Upper lobe of left lung (tissue), 6 donors: ENCODE measurements at regions not wholly inside any gene's neighbourhood (a gene's known extent, or its start where the extent isn't known, plus 50 kb on each side); places are given as distances from the start of the nearest gene placed in this dataset.

Experiments used
- ATAC-seq, 2 donors: fragments of 200-7000 bp; cut with Tn5 transposase; one replicate each; pipeline ENCODE4 v1.9.1; 2022; ENCODE audit warnings: mild to moderate bottlenecking in 2 of 2, moderate library complexity in 2 of 2; ENCODE audit not compliant: low FRiP score in 2 of 2
- DNase-seq, 2 donors: peaks; one replicate each; pipeline ENCODE4 v3.0.0-alpha.2; 2019 to 2020
- H3K27ac ChIP-seq, 4 donors: fragments of 200-600 bp; sonication (generic); one replicate each; pipeline ENCODE4 v1.5.1; 2016 to 2019
- H3K27me3 ChIP-seq, 4 donors: fragments of 200-600 bp; sonication (generic); one replicate each; pipeline ENCODE4 v1.5.1; 2017 to 2019
- H3K36me3 ChIP-seq, 4 donors: fragments of 200-600 bp; sonication (generic); one replicate each; pipeline ENCODE4 v1.5.1; 2016 to 2019
- H3K4me1 ChIP-seq, 4 donors: fragments of 200-600 bp; sonication (generic); one replicate each; pipeline ENCODE4 v1.5.1; 2018 to 2019
- H3K4me3 ChIP-seq, 4 donors: fragments of 200-600 bp; sonication (generic); one replicate each; pipeline ENCODE4 v1.5.1; 2017 to 2019; ENCODE audit warnings: mild to moderate bottlenecking in 2 of 4, moderate library complexity in 1 of 4
- H3K9me3 ChIP-seq, 4 donors: fragments of 200-600 bp; sonication (generic); one replicate each; pipeline ENCODE4 v1.5.1; 2018 to 2019
- CTCF ChIP-seq, 6 experiments: fragments of 450-650 bp in 4 of 6; fragments of 200-600 bp in 2 of 6; sonication (generic) in 2 of 6; IDR thresholded peaks; one replicate each; pipeline ENCODE4 v1.5.1; 2016 to 2019; ENCODE audit warnings: antibody characterized with exemption in 6 of 6
- EP300 ChIP-seq, 4 donors: sonication (generic); formaldehyde crosslinking; IDR thresholded peaks; one replicate each; pipeline ENCODE4 v1.5.1; 2017; ENCODE audit warnings: antibody characterized with exemption in 4 of 4, control low read depth in 2 of 4
- POLR2A ChIP-seq, 4 donors: fragments of 450-650 bp; IDR thresholded peaks; one replicate each; pipeline ENCODE4 v1.5.1; 2016 to 2017; ENCODE audit warnings: antibody characterized with exemption in 4 of 4, mild to moderate bottlenecking in 2 of 4
- POLR2AphosphoS5 ChIP-seq, 2 donors: sonication (generic); formaldehyde crosslinking; IDR thresholded peaks; one replicate each; pipeline ENCODE4 v1.5.1; 2017; ENCODE audit warnings: antibody characterized with exemption in 2 of 2
- WGBS, 2 donors: methylation state at CpG; one replicate each; pipeline ENCODE4 v1.1.5; 2017 to 2018; 5-methylcytosine and 5-hydroxymethylcytosine counted together
- donor health status: DM: no; HTN: no; CAD: no; lungs with moderate emphysema.
- donor health status: DM: no; HTN: yes; CAD: no; lungs with severe emphysema.

GRCh38 chr16:85383836-85384832 is 229.0 kb upstream of the GSE1 start:
- no peak overlapping the region for H3K27ac ChIP-seq
- H3K36me3 ChIP-seq = no peaks in the 10 kb centered on the region
- peak in 1 of 2 donors; percentile 62 for DNase-seq
- H3K4me3 ChIP-seq = no peak overlapping the region
- 87 to 88% methylated on average over 16 to 19 of the region's 19 CpGs for WGBS, 2 donors
- no peaks in the 10 kb centered on the region for H3K9me3 ChIP-seq
- ATAC-seq = no peak
- peaks cover 0 to 22% (median 5%) of the 10 kb centered on the region in 4 donors for H3K4me1 ChIP-seq
- no peak for TF ChIP-seq CTCF (IDR thresholded peaks at IDR 0.05)
- no peak for TF ChIP-seq POLR2AphosphoS5 (IDR thresholded peaks at IDR 0.05)
- TF ChIP-seq EP300 (IDR thresholded peaks at IDR 0.05) = no peak
- no peak for TF ChIP-seq POLR2A (IDR thresholded peaks at IDR 0.05)
- no peaks in the 10 kb centered on the region for H3K27me3 ChIP-seq

DNA sequence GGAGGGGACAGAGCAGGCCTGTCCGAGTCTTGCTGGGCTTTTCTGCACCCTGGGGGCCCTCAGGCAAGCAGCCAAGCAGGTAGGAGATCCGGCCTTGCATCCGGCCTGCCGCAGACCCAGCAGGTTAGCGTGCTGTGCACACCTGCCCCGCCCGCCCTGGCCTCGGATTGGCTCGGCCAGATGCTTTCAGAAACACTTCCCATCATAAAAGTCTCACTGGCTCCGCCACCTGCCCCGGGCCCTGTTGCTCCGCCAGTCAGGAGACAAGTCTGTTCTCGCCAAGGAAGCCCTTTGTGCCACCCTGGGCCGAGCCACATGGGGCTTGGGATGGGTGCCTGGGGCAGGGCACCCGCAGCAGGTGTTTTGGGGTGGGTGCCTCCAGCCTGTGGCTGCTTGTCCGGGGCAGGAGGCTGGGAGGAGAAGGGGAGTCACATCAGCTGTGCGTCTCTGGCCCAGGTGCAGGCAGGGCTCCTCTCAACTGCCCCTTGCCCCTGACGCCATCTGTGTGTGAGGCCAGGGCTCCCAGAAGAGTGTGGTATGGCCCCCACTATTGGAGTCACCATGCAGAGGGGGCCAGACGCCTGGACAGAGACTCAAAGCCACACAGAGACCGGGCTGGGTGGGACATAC is 228.2 kb upstream of the GSE1 start:
- ATAC-seq = no peak

DNA sequence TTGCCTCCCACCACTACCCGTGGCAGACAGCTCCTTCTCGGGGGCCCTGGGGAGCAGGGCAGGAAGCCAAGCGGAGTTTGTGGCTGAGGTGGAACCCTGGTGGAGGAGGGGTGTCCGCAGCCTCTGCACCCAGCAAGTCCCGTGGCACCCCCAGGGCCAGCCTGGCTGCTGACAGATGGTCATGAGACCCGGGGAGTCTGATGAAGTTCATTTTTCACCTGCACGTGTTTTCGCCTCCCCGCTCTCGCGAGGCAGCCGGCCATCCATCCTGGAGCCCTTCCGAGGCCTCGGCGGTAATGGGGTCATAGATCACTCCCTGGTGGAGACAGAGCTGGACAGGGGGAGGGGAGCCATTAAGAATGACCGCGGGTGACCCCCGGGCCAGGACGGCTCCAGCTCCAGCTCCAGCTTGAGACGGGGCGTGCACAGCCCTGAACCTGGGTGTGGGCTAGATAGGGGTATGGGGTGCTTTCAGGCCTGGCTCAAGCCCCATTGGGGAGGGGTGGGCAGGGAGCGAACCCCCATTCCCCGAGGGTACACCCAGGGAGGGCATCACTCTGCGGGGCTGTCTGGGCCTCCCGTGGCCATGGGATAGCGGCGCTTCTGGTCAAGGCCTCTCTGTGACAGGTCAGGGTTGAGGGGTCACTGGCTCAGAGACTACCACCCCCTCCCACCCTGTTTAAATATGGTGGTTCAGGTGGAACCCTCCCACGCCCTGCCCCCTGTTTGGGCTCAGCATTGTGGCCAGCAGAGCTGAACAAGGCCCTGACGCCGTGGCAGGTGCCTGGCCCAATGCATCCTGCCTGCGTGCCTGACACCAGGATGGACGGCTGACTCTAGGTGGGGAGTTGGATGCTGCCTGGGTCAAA is 227.4 kb upstream of the GSE1 start:
- 81 to 86% methylated on average over 11 to 30 of the region's 32 CpGs for WGBS, 2 donors
- Histone ChIP-seq H3K4me3 (no peak overlapping the region), H3K36me3 (no peaks in the 10 kb centered on the region), H3K27me3 (no peaks in the 10 kb centered on the region), H3K4me1 (peaks cover 0 to 22% (median 5%) of the 10 kb centered on the region in 4 donors), H3K9me3 (no peaks in the 10 kb centered on the region), H3K27ac (no peak overlapping the region)
- DNase-seq (peak in 1 of 2 donors; percentile 70), ATAC-seq (no peak)
- TF ChIP-seq POLR2A (IDR thresholded peaks at IDR 0.05) = no peak
- no peak for TF ChIP-seq EP300 (IDR thresholded peaks at IDR 0.05)
- no peak for TF ChIP-seq CTCF (IDR thresholded peaks at IDR 0.05)

More for the DNA sequence above, 228.2 kb upstream of the GSE1 start:
- H3K9me3 ChIP-seq = no peaks in the 10 kb centered on the region
- DNase-seq = peak in 1 of 2 donors; percentile 80
- H3K27me3 ChIP-seq = no peaks in the 10 kb centered on the region
- no peak overlapping the region for H3K4me3 ChIP-seq
- peaks cover 0 to 22% (median 5%) of the 10 kb centered on the region in 4 donors for H3K4me1 ChIP-seq
- no peak overlapping the region for H3K27ac ChIP-seq
- 72 to 77% methylated on average over 14 to 20 of the region's 20 CpGs for WGBS, 2 donors
- H3K36me3 ChIP-seq = no peaks in the 10 kb centered on the region
- TF ChIP-seq EP300 (IDR thresholded peaks at IDR 0.05) (no peak), CTCF (IDR thresholded peaks at IDR 0.05) (no peak), POLR2AphosphoS5 (IDR thresholded peaks at IDR 0.05) (no peak), POLR2A (IDR thresholded peaks at IDR 0.05) (no peak)

DNA sequence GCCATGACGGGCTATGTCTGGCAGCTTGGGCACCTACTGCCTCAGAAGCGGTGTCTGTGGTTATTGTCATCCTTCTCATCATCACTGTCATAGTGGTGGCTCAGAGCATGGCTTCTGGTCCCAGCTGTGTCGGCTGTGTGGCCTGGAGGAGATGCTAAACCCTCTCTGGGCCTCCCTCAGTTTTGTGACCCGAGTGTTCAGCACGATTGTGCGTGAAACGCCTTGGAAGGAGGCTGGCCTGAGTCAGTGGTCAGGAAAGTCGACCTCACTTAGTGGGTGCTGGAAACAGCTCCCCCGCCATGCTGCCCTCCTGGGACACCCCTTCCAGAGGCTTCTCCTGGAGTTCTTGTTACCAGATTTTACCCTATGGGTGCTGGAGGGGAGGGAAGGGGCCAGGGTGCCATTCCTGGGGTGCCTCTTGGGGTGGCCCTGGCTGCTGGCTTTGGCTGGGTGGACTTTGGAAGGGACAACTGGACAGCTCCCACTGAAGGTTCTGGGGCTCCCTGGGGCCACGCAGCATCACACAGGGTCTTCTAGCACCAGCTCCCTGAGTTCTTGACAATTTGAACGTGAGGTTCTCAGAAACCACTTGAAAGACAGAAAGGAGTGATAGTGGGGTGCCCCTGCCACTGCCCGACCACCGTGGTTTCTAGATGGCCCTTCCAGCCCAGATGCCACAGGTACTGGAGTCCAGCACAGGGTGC is 226.5 kb upstream of the GSE1 start:
- no peaks in the 10 kb centered on the region for H3K36me3 ChIP-seq
- no peaks in the 10 kb centered on the region for H3K9me3 ChIP-seq
- DNase-seq (no peak), ATAC-seq (no peak)
- 92 to 97% methylated on average over 11 to 13 of the region's 13 CpGs for WGBS, 2 donors
- no peaks in the 10 kb centered on the region for H3K27me3 ChIP-seq
- no peak overlapping the region for H3K27ac ChIP-seq
- no peak for TF ChIP-seq CTCF (IDR thresholded peaks at IDR 0.05)
- no peak for TF ChIP-seq POLR2AphosphoS5 (IDR thresholded peaks at IDR 0.05)
- no peak for TF ChIP-seq POLR2A (IDR thresholded peaks at IDR 0.05)
- no peak for TF ChIP-seq EP300 (IDR thresholded peaks at IDR 0.05)
- H3K4me1 ChIP-seq = peaks cover 0 to 16% (median 4%) of the 10 kb centered on the region in 4 donors
- no peak overlapping the region for H3K4me3 ChIP-seq
